ENCODE measurements at regions not wholly inside any gene's neighbourhood (a gene's known extent, or its start where the extent isn't known, plus 50 kb on each side); places are given as distances from the start of the nearest gene placed in this dataset.

DNA sequence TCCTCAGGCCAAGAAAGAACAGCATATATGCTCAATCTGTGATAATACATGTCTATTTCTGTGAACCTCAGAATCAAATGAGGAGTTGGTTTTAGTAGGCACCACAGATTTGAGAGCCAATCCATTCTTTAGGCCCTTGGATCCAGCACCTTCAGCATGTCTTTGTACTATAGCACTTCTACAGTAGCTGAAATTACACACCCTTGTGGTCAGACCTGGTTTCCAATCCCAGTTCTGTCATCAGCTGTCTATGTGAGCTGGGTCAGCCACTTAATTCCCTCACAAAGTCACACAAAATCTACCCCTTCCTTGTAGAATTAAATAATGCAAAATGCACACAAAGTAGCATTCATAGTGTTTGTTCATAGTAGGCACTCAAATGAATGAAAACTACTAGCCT is 381.3 kb upstream of the LARGE1 start:
- in situ Hi-C loops (cut with HindIII; ENCODE audit: low sequenced_read_pairs): no loop called here

DNA sequence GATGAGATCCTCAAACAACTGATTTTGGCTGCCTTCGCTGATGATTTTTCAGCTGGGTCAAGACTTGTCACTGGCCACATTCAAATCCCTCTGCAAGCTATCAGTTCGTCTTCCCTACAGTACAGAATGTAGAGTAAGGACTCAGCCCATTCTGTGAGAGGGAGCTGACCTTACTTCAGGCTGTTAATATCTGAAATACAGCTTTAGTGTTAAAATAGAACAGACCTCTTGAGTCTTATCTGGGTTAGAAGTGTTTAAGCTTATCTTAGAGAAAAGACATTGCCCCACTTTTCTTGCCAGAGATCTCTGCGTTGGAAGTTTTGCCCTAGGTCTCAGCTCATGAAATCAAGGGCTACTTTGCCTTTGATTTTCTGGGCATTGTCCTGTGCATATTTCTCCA is 383.4 kb upstream of the LARGE1 start:
- in situ Hi-C loops (cut with HindIII; ENCODE audit: low sequenced_read_pairs): no loop called here

DNA sequence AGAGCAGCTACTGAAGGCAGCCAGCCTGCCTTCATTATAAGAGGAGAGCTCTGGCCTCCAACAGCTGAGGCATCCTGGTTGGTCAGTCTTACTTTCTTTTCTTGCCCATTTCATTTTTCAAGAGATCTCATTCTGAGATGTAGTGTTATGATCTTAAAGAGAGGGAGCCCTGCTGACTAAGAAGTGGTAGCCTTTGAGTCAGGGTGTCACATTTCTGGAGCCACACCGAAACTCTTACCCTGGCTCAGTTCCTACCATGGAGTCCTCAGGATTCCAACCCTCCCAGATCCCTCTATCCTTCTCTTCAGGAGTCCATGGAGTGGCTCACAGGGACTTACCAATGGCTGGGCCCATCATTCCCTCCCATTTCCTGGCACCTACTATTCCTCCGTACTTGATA is 386.1 kb upstream of the LARGE1 start:
- in situ Hi-C loops (cut with HindIII; ENCODE audit: low sequenced_read_pairs): no loop called here

DNA sequence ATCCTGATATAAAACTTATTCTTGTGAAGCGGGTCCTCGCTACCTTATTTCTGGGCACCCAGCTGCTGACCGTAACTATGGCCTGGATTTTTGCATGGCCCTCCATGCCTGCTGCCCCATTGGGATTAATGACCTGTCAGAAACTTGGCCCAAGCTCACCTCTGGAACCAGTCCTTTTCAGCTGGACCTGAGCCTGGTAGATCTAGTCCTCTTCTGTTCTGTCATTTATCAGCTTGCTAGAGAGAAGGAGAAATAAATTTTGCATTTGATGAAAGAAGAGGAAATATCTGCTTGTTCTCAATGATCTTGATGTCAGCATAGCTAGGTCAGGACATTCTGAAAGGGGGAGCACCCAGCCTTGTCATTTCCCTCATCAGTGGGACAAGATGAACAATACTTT is 387.8 kb upstream of the LARGE1 start:
- in situ Hi-C loops (cut with HindIII; ENCODE audit: low sequenced_read_pairs): no loop called here

DNA sequence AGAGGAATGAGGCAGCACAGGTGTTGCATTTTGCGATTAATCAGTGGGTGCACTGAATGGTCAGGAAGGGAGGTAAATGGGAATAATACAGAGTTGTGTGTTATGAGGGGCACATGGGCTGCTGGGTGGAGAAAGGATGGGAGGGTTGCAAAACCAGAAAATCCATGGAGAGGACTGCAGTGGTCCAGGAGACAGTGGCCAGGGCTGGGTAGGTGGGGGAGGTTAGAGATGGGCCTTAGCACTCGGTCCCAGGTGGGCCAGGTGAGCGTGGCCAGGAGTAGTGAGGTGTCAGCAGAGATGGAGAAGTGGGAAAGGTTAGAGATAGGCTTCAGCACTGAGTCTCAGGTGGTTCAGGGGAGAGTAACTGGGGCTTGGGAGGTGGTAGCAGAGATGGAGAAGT is 399.1 kb upstream of the LARGE1 start:
- in situ Hi-C loops (cut with HindIII; ENCODE audit: low sequenced_read_pairs): no loop called here

DNA sequence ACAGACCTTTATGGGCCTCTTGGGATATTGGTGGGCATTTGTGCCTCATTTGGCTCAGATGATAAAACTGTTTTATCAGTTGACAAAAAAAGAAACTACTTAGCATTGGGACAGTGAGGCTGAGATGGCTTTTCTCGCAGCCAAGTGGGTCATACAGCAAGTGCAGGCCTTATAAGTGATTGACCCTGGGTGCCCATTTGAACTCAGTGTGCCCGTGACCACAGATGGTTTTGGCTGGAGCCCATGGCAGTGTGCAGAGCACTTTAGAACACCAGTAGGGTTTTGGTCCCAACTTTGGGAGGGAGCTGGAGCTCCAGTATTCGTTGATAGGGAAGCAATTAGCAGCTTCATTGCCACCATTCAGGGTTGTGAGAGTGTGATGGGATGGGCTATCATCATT is 404.5 kb upstream of the LARGE1 start:
- in situ Hi-C loops (cut with HindIII; ENCODE audit: low sequenced_read_pairs): no loop called here

DNA sequence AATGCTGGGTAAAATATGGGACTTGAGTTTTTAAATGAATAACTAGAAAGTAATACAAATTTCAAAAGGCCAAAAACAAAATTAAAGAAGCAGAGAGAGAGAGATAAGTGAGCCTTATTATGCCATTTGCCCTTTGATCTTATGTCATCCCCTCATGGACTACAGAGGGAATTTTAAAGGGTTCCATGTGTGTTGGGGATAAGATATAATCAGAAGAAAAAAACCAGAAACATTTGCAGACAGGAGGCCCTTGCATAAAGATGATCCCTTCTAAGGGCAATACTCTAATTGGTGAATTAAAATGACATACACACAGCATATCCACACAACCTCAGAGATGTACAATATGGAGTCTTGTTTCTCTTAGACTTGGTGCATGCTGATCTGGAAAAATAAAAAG is 406.6 kb upstream of the LARGE1 start:
- in situ Hi-C loops (cut with HindIII; ENCODE audit: low sequenced_read_pairs): no loop called here

DNA sequence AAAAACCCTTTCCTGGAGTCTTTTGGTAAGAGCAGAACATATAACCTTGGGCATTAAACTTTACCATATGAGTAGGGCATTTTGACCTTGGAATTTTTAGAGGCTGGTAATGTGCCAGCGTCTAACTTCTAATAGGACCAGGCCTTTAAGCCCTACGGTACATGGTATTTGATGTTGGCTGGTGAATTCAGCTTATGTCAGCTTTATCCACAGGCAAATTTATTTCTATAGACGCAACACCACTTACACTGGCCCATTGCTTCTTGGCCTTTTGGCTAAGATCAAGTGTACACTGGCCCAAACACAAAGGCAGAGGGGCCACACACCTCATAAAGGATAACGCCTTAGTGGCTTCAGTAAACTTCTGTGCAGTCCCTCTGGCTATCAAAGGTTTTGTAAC is 410.2 kb upstream of the LARGE1 start:
- in situ Hi-C loops (cut with HindIII; ENCODE audit: low sequenced_read_pairs): no loop called here

DNA sequence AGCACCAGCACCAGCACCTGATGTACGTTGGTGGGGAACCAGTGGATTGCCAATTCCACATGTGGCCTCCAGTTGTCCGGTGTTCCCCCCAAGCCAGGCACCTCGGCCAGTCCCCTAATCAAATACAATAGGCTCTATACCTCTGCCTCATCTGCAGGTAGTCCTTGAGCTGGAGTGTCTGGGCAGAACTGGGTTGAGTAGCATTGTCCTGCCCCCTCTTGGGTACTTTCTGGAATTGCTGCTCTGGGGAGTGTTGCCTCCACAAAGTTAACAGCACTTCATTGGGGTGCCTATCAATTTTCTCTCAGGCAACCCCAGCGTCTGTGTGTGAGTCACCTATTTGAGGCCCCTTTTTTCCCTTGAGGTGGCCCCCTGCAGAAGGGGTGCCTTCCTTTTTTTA is 413.0 kb upstream of the LARGE1 start:
- in situ Hi-C loops (cut with HindIII; ENCODE audit: low sequenced_read_pairs): no loop called here

DNA sequence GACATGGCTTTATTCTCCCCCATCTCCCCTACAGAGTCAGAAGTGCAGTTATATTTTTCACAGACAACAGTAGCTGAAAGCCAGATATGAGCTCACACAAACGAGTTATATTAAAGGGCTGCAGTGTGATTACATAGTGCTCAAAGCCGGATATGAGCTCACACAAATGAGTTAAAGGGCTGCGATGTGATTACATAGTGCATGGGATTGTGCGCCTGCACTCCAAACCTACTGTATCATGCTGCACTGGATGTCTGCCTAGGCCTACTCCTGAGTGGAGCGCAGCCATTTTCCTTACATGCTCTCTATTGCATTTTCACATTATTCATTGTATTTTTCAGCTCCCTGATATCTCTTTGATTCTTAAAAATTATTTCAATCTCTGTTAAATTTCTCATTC is 414.6 kb upstream of the LARGE1 start:
- in situ Hi-C loops (cut with HindIII; ENCODE audit: low sequenced_read_pairs): no loop called here

DNA sequence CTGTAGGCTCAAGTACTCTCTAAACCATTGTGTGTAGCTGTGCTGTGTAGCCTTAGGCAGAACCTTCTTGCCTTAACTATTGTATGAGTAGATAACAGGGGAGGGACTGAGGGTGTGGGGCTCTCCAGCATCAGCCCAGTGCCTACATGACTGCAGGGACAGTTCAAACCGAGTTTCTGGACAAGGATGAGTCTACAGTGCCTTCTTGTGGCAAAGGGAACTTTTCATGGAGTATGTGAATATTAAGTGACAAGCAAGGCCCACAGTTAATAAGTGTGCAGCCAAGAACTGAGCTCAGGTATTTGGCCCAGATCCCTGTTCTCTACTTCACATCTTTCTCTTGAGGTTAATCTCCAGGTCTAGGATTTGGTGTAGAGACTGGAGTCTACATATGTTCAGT is 424.4 kb upstream of the LARGE1 start:
- in situ Hi-C loops (cut with HindIII; ENCODE audit: low sequenced_read_pairs): no loop called here

DNA sequence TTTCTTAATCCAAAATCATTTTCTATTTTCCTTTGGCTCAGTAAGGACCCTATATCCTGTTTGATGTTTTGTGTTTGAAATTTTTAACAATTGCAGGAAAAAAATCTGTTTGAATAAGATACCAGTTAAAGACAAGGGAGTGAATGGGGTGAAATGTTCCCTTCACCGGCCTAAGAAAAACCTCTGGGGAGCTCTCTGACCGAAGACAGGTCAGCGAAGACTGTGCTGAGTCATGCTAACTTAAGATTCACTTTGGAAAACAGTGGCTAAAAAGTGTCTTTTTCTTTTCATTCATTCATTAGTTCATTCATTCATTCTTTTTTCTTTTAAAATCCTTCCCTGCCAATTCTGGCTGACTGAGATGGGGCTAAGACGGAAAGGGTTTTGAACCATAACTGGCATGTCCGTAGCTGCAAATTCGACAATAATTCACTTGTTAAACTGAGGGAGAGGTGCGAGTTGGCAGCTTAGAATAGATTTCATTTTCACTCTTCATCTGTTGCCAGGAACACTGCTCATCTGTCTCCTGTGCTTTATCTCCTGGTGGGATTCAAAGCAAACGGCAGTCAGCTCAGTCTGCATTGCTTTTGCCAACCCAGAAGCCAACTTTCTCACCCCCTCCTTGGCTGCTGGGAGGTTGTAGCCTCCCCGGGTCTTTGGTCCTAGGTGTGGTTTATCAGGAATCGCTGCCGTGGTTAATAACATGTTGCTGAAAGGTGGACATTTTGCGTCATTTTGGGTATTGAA is 434.0 kb upstream of the LARGE1 start:
- in situ Hi-C loops (cut with HindIII; ENCODE audit: low sequenced_read_pairs): no loop called here

DNA sequence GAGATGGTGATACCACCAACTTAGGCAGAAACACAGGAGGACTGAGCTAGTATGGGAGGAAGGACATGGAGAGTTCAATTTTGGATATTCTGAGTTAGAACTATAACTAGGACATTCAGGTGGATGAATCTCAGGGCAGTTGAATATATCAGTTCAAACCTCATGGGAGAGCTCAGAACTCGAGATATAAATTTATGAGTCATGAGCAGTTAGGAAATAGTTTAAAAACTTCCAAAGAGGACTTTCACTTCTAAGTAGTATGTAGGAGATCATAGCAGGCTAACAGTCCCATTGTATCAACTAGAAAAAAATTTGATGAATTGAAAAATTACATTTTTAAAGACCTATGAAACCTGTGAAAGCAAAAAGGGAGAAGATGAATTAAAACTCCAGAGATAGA is 436.2 kb upstream of the LARGE1 start:
- in situ Hi-C loops (cut with HindIII; ENCODE audit: low sequenced_read_pairs): no loop called here

DNA sequence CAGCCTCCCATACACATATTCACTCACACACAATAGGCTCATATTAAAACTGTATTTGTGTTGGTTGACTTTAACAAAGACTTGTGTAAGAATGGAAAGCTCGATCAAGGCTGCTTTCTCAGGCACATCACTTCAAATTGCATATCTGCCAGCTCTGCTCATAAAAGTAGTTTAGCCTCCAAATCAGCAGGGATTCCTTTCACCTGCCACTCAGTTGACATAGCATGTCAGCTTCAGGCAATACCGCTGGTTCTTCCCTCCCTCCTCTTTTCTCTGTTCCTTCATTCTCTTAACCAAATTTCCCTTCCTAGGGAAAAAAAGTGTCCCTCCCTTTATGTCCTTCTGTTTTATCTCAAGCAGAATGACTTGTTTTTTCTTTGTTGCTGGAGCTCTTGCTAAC is 450.4 kb upstream of the LARGE1 start:
- in situ Hi-C loops (cut with HindIII; ENCODE audit: low sequenced_read_pairs): no loop called here

DNA sequence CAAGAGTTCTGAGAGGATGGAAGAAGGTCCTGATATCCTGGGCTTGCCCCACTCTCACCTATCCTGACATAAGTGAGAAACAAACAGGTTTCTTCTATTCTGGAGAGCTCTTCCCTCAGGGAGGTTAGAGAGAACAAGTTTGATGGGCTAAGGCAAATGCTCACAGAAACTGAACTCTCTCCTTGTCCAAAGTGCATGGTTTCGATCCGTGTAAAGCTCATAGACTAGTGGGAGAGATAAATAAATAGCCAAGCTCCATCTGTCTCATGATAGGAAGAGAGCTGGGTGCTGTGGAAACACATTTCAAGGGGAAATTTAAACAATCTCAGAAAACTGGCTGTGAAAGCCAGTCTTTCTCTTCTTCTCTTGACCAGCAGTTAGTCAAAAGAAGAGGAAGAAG is 459.5 kb upstream of the LARGE1 start:
- in situ Hi-C loops (cut with HindIII; ENCODE audit: low sequenced_read_pairs): no loop called here

DNA sequence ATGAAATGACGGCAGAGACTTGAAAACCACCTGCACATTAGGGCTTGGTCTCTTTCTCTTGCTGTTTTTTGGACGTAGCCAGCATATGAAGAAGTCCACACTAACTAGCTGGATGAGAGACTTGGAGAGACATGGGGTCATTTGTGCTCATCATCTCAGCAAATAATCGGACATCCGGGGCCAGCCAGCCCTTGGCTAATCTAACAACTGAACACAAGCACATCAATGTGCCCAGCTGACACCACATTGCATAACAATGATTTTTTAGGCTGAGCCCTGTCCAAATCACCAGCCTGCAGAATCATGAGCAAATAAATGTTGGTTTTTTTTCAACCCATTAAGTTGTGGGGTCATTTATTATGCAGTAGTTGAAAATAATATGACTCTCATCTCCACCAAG is 460.3 kb upstream of the LARGE1 start:
- in situ Hi-C loops (cut with HindIII; ENCODE audit: low sequenced_read_pairs): no loop called here

DNA sequence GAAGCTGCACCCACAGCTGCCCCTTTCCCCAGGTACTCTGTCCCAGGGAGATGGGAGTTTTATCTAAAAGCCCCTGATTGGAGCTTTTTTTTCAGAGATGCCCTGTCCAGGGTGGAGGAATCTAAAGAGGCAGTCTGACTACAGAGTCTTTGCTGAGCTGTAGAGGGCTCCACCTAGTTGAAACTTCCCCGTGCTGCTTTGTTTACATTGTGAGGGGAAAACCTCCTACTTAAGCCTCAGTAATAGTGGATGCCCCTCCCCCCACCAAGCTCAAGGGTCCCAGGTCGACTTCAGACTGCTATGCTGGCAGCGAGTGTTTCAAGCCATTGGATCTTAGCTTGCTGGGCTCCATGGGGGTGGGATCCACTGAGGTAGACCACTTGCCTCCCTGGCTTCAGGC is 470.1 kb upstream of the LARGE1 start:
- in situ Hi-C loops (cut with HindIII; ENCODE audit: low sequenced_read_pairs): no loop called here

DNA sequence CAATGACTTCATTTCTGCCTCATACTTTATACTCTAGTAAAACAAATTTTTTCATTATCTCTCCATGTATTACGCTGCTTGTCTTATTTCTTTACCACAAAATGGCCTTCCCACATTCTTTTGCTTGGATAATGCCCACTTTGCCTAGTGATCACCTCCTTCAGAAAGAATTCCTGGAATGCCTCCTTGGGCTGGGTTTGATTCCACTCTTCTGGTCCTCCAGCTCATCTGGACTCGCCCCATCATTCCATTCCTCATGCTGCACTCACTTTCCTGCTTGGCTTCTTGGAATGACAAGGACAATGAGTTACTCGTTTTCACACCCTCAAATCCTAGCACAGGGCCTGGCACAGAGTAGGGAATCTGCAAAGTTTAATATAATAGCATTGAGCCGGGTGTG is 475.1 kb upstream of the LARGE1 start:
- in situ Hi-C loops (cut with HindIII; ENCODE audit: low sequenced_read_pairs): no loop called here

DNA sequence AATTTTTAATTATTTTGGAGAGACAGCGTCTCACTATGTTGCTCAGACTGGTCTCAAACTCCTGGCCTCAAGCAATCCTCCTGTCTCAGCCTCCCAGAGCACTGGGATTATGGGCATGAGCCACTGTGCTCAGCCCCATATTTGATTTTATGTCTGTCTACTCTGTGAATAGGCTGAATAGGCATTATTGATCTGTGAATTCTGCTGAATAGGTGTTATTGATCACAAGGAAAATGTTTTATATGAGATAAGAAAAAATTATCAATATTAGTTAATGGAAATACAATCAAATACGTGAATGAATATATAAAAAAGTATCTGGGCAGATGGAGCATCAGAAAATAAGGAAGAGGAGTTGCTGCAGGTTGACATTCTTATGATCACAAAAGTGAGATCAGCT is 483.4 kb upstream of the LARGE1 start:
- in situ Hi-C loops (cut with HindIII; ENCODE audit: low sequenced_read_pairs): no loop called here

DNA sequence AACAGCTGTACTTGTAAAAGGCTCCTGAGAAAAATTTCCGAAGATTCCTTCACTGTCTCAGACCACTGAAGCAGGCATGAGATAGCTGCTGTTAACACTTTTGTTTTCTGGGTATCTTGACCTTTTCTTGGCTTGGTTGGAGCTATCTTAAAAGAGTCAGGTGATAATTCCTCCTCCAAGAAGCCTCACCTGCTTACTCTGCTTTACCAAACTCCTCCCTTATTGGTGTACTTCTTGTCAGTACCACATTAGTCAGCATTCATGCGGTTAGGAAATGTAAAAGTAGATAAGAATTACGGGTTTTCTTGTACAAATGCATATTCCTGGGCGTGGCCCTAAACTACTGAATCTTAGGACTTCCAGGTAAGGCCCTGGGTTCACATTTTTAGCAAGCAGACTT is 489.8 kb upstream of the LARGE1 start:
- in situ Hi-C loops (cut with HindIII; ENCODE audit: low sequenced_read_pairs): no loop called here

DNA sequence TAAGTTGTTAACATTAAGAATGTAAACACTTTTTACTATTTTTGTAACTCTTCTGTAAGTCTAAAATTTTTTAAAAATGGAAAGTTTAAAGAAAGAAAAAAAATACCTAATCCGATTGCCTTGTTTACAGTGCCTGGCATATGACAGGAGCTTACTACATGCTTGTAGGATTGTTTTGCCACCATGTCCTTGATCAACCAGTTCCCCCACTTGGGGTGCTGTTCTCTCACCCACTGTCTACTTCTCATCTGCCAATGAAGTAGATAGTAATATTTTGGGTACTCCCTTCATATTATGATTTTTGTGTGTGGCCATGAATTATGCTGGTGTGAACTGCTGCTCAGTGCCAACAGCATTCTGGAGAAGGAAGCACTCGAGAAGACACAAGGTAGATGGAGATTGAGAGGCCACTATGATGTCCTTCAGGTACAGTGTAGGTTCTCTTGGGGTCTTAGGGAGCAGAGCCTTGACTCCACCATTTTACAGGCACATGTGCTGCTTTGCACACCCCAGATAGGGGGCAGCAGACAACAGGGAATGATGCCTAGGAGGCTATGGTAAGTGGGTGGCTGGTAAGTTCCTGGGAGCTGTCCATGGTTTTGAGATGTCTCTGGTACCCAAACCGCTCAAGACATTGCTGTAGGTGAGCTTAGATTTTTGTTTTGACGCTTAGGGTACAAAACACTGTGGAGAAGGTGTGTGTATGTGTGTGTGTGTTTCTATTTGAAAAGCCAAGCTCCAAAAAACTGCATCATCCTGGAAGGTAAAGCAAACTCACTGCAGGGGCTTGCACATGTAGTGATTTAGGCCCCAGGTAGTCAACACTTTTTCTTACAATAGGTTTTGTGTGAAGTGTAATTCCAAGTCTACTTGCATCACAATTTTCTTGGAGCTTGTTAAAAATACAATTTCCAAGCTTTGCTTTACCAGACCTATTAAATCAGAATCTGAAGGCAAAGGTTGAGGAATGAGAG is 494.5 kb upstream of the LARGE1 start:
- in situ Hi-C loops (cut with HindIII; ENCODE audit: low sequenced_read_pairs): no loop called here

All from endothelial cell of hepatic sinusoid (primary cell).